ENCODE measurements at regions not wholly inside any gene's neighbourhood (a gene's known extent, or its start where the extent isn't known, plus 50 kb on each side); places are given as distances from the start of the nearest gene placed in this dataset.

- ChIA-PET CTCF (no interaction called here), POLR2A (no interaction called here)
- no peak overlapping the region for H3K27ac ChIP-seq (ENCODE audit: low read depth in 2 of 2, low read length in 1 of 2)
- 26% methylated on average over 4 of the region's 4 CpGs for WGBS (ENCODE audit: low lambda C conversion rate)
- no peaks in the 10 kb centered on the region for H3K36me3 ChIP-seq (replicated peaks in 1 of 2; ENCODE audit: control insufficient read depth in 1 of 2, insufficient read depth in 2 of 2, low read length in 1 of 2)
- H2AFZ ChIP-seq (ENCODE audit: low read depth), result no peak overlapping the region
- no peak for DNase-seq
- H3K27me3 ChIP-seq (ENCODE audit: insufficient read depth), result no peaks in the 10 kb centered on the region
- no peaks in the 10 kb centered on the region for H3F3A ChIP-seq (replicated peaks; ENCODE audit: insufficient read depth)
- no peak overlapping the region for H3K4me2 ChIP-seq
- no peak overlapping the region for H3K4me3 ChIP-seq (ENCODE audit: low read depth in 2 of 2, low read length in 1 of 2)
- no peaks in the 10 kb centered on the region for H3K9me3 ChIP-seq
- no peaks in the 10 kb centered on the region for H4K20me1 ChIP-seq (ENCODE audit: insufficient read depth)
- TF ChIP-seq REST (IDR thresholded peaks at IDR 0.05; ENCODE audit: low read depth, low read length), result no peak
- no peak for TF ChIP-seq MAX (IDR thresholded peaks at IDR 0.05; ENCODE audit: low read depth)
- TF ChIP-seq RFX5 (IDR thresholded peaks at IDR 0.05; ENCODE audit: low read length), result no peak
- no peak for TF ChIP-seq CHD2 (IDR thresholded peaks at IDR 0.05; ENCODE audit: low read length, partially characterized antibody)
- no peaks in the 10 kb centered on the region for H3K4me1 ChIP-seq (ENCODE audit: control insufficient read depth in 1 of 2, insufficient read depth in 2 of 2, low read depth in 1 of 2, low read length in 1 of 2)
- H3K9me2 ChIP-seq, result no peaks in the 10 kb centered on the region
- no peak overlapping the region for H3K9ac ChIP-seq
- no peaks in the 10 kb centered on the region for H3K79me2 ChIP-seq (ENCODE audit: insufficient read depth)
Observed at GRCh38 chr18:72623444-72623843, 79.3 kb upstream of the CBLN2 start.

GRCh38 chr18:72613534-72613930 lies 69.4 kb upstream of the CBLN2 start:
- Histone ChIP-seq H3K27me3 (ENCODE audit: insufficient read depth) (no peaks in the 10 kb centered on the region), H3F3A (replicated peaks; ENCODE audit: insufficient read depth) (no peaks in the 10 kb centered on the region), H3K4me2 (no peak overlapping the region), H3K9me3 (no peaks in the 10 kb centered on the region), H3K9me2 (no peaks in the 10 kb centered on the region), H3K4me3 (ENCODE audit: low read depth in 2 of 2, low read length in 1 of 2) (no peak overlapping the region), H4K20me1 (ENCODE audit: insufficient read depth) (no peaks in the 10 kb centered on the region), H3K4me1 (ENCODE audit: control insufficient read depth in 1 of 2, insufficient read depth in 2 of 2, low read depth in 1 of 2, low read length in 1 of 2) (no peaks in the 10 kb centered on the region), H3K36me3 (replicated peaks in 1 of 2; ENCODE audit: control insufficient read depth in 1 of 2, insufficient read depth in 2 of 2, low read length in 1 of 2) (no peaks in the 10 kb centered on the region), H3K79me2 (ENCODE audit: insufficient read depth) (no peaks in the 10 kb centered on the region), H3K27ac (ENCODE audit: low read depth in 2 of 2, low read length in 1 of 2) (no peak overlapping the region), H2AFZ (ENCODE audit: low read depth) (no peak overlapping the region), H3K9ac (no peak overlapping the region)
- 12% methylated on average over 4 of the region's 4 CpGs for whole genome bisulfite sequencing (ENCODE audit: low lambda C conversion rate)
- DNase-seq, result no peak
- POLR2A ChIA-PET, result no interaction called here
- CTCF ChIA-PET, result no interaction called here
- TF ChIP-seq MAX (IDR thresholded peaks at IDR 0.05; ENCODE audit: low read depth), result no peak
- no peak for TF ChIP-seq MEF2A (IDR thresholded peaks at IDR 0.05; ENCODE audit: borderline replicate concordance, low read depth)
- TF ChIP-seq ELF1 (IDR thresholded peaks at IDR 0.05), result no peak
- no peak for TF ChIP-seq CHD2 (IDR thresholded peaks at IDR 0.05; ENCODE audit: low read length, partially characterized antibody)
- TF ChIP-seq TEAD4 (IDR thresholded peaks at IDR 0.05; ENCODE audit: borderline replicate concordance, insufficient read depth), result no peak
- TF ChIP-seq REST (IDR thresholded peaks at IDR 0.05; ENCODE audit: low read depth, low read length), result no peak
- TF ChIP-seq RXRA (IDR thresholded peaks at IDR 0.05; ENCODE audit: borderline replicate concordance, low read depth), result no peak
- TF ChIP-seq IRF3 (IDR thresholded peaks at IDR 0.05; ENCODE audit: low read depth, low read length), result no peak
- no peak for TF ChIP-seq NRF1 (IDR thresholded peaks at IDR 0.05; ENCODE audit: low read depth, low read length)
- TF ChIP-seq ZBTB33 (IDR thresholded peaks at IDR 0.05; ENCODE audit: borderline replicate concordance, low read depth), result no peak
- TF ChIP-seq RFX5 (IDR thresholded peaks at IDR 0.05; ENCODE audit: low read length), result no peak
- TF ChIP-seq USF2 (IDR thresholded peaks at IDR 0.05; ENCODE audit: borderline replicate concordance, low read depth, low read length), result no peak

Data from SK-N-SH (cell line).